ENCODE measurements at regions not wholly inside any gene's neighbourhood (a gene's known extent, or its start where the extent isn't known, plus 50 kb on each side); places are given as distances from the start of the nearest gene placed in this dataset.

GRCh38 chr10:110379831-110380230 is 75.1 kb upstream of the SMNDC1 start:
- H3K36me3 ChIP-seq (ENCODE audit: insufficient read depth, low read length), result no peaks in the 10 kb centered on the region
- no peak overlapping the region for H3K4me3 ChIP-seq (ENCODE audit: low read length)
- no peaks in the 10 kb centered on the region for H3K4me1 Mint-ChIP-seq (ENCODE audit: low read depth)
- H3K27ac Mint-ChIP-seq, result no peak overlapping the region
- H3K27ac ChIP-seq (ENCODE audit: low read depth in 1 of 2, low read length in 2 of 2), result no peak overlapping the region
- H3K4me1 ChIP-seq (ENCODE audit: insufficient read depth, low read length), result no peaks in the 10 kb centered on the region
- H3K9me3 Mint-ChIP-seq, result no peaks in the 10 kb centered on the region
- no peaks in the 10 kb centered on the region for H3K9me3 ChIP-seq (ENCODE audit: control insufficient read depth in 1 of 2, insufficient read depth in 1 of 2, low read length in 2 of 2)
- no peaks in the 10 kb centered on the region for H3K36me3 Mint-ChIP-seq (ENCODE audit: low read depth)
- ChIA-PET CTCF (no interaction called here), POLR2A (interaction anchor here (1.2 kb wide), 1 partner anchor 23 kb away, joined by 3 read pairs; no protein-coding TSS in a partner anchor)
- H3K4me3 Mint-ChIP-seq, result no peak overlapping the region
- DNase-seq, result no peak
- intact Hi-C loops (cut with DNase I, micrococcal nuclease), result no loop called here
- no peak for ATAC-seq (ENCODE audit: poor library complexity)
- no peaks in the 10 kb centered on the region for H3K27me3 Mint-ChIP-seq
- no peaks in the 10 kb centered on the region for H3K27me3 ChIP-seq (ENCODE audit: control insufficient read depth in 1 of 2, insufficient read depth in 2 of 2, low read length in 2 of 2)
- TF ChIP-seq CTCF (IDR thresholded peaks at IDR 0.05), result no peak

GRCh38 chr10:110380293-110380692 is 75.6 kb upstream of the SMNDC1 start:
- no peak overlapping the region for H3K4me3 ChIP-seq (ENCODE audit: low read length)
- TF ChIP-seq CTCF (IDR thresholded peaks at IDR 0.05), result no peak
- Mint-ChIP-seq H3K27ac (no peak overlapping the region), H3K9me3 (no peaks in the 10 kb centered on the region), H3K4me3 (no peak overlapping the region), H3K27me3 (no peaks in the 10 kb centered on the region), H3K36me3 (ENCODE audit: low read depth) (no peaks in the 10 kb centered on the region), H3K4me1 (ENCODE audit: low read depth) (no peaks in the 10 kb centered on the region)
- ChIA-PET CTCF (no interaction called here), POLR2A (interaction anchor here (1.2 kb wide), 1 partner anchor 24 kb away, joined by 3 read pairs; no protein-coding TSS in a partner anchor)
- H3K27me3 ChIP-seq (ENCODE audit: control insufficient read depth in 1 of 2, insufficient read depth in 2 of 2, low read length in 2 of 2), result no peaks in the 10 kb centered on the region
- no peaks in the 10 kb centered on the region for H3K4me1 ChIP-seq (ENCODE audit: insufficient read depth, low read length)
- DNase-seq (no peak), ATAC-seq (ENCODE audit: poor library complexity) (no peak)
- no peaks in the 10 kb centered on the region for H3K9me3 ChIP-seq (ENCODE audit: control insufficient read depth in 1 of 2, insufficient read depth in 1 of 2, low read length in 2 of 2)
- intact Hi-C loops (cut with DNase I, micrococcal nuclease), result no loop called here
- no peak overlapping the region for H3K27ac ChIP-seq (ENCODE audit: low read depth in 1 of 2, low read length in 2 of 2)
- H3K36me3 ChIP-seq (ENCODE audit: insufficient read depth, low read length), result no peaks in the 10 kb centered on the region

GRCh38 chr10:110382695-110383094 is 78.0 kb upstream of the SMNDC1 start:
- no peaks in the 10 kb centered on the region for H3K36me3 ChIP-seq (ENCODE audit: insufficient read depth, low read length)
- H3K27me3 ChIP-seq (ENCODE audit: control insufficient read depth in 1 of 2, insufficient read depth in 2 of 2, low read length in 2 of 2), result no peaks in the 10 kb centered on the region
- ATAC-seq (ENCODE audit: poor library complexity) (no peak), DNase-seq (no peak)
- no peak overlapping the region for H3K27ac ChIP-seq (ENCODE audit: low read depth in 1 of 2, low read length in 2 of 2)
- POLR2A ChIA-PET, result no interaction called here
- H3K4me3 ChIP-seq (ENCODE audit: low read length), result no peak overlapping the region
- intact Hi-C loops (cut with DNase I, micrococcal nuclease), result no loop called here
- H3K4me1 Mint-ChIP-seq (ENCODE audit: low read depth), result peaks cover 4% of the 10 kb centered on the region
- CTCF ChIA-PET, result no interaction called here
- H3K27me3 Mint-ChIP-seq, result no peaks in the 10 kb centered on the region
- H3K27ac Mint-ChIP-seq, result no peak overlapping the region
- no peaks in the 10 kb centered on the region for H3K9me3 ChIP-seq (ENCODE audit: control insufficient read depth in 1 of 2, insufficient read depth in 1 of 2, low read length in 2 of 2)
- no peaks in the 10 kb centered on the region for H3K36me3 Mint-ChIP-seq (ENCODE audit: low read depth)
- H3K4me3 Mint-ChIP-seq, result no peak overlapping the region
- TF ChIP-seq CTCF (IDR thresholded peaks at IDR 0.05), result no peak
- H3K4me1 ChIP-seq (ENCODE audit: insufficient read depth, low read length), result no peaks in the 10 kb centered on the region
- no peaks in the 10 kb centered on the region for H3K9me3 Mint-ChIP-seq
